Panc1 (cell line): ENCODE measurements at regions not wholly inside any gene's neighbourhood (a gene's known extent, or its start where the extent isn't known, plus 50 kb on each side); places are given as distances from the start of the nearest gene placed in this dataset.

ENCODE experiments used
- CTCF ChIP-seq: fragments of 450-650 bp; IDR thresholded peaks from 2 replicates; pipeline ENCODE4 v1.5.1; 2017; ENCODE audit warnings: mild to moderate bottlenecking
- POLR2AphosphoS5 ChIP-seq: IDR thresholded peaks from 2 replicates; pipeline ENCODE4 v1.6.1; 2012; ENCODE audit warnings: mild to moderate bottlenecking, low read depth, low read length, moderate library complexity
- SIN3A ChIP-seq: IDR thresholded peaks from 2 replicates; pipeline ENCODE4 v1.6.1; 2012; ENCODE audit warnings: low read depth, mild to moderate bottlenecking, low read length, moderate library complexity, borderline replicate concordance; ENCODE audit not compliant: insufficient read depth
- TCF7L2 ChIP-seq: IDR thresholded peaks from 2 replicates; pipeline ENCODE4 v1.6.1; 2011; ENCODE audit warnings: mild to moderate bottlenecking, low read depth, low read length, inconsistent platforms
- TF ChIP-seq, protein P1 (sequence below), 2 experiments: IDR thresholded peaks; 2 replicates each; pipeline ENCODE4 v1.6.1; 2011 to 2012; ENCODE audit warnings: low read depth in 2 of 2, control low read depth in 1 of 2, low read length in 1 of 2, mild to moderate bottlenecking in 1 of 2, moderate library complexity in 1 of 2; ENCODE audit not compliant: insufficient read depth in 1 of 2

DNA sequence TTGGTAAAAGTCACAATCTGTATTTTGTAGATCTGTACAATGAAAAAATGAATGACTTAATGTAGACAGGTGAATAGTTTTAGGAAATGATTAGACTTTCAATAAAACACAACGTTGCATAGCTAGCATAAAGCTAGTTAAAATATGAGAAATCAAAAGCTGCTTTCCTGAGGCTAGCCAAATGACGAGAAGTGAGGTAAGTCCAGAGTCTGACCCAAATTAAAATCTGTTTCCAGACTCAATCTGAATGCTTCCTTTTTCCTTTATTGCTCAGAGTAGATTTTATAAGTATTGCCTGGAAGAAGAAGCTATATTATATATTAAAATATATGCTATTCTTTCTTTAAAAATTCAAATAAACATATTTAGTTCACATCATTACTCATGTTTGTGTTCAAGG is 615.4 kb downstream of the CD109 start:
- TF ChIP-seq CTCF (no peak), TCF7L2 (no peak), SIN3A (no peak), POLR2AphosphoS5 (no peak)
- TF ChIP-seq, protein P1, sequence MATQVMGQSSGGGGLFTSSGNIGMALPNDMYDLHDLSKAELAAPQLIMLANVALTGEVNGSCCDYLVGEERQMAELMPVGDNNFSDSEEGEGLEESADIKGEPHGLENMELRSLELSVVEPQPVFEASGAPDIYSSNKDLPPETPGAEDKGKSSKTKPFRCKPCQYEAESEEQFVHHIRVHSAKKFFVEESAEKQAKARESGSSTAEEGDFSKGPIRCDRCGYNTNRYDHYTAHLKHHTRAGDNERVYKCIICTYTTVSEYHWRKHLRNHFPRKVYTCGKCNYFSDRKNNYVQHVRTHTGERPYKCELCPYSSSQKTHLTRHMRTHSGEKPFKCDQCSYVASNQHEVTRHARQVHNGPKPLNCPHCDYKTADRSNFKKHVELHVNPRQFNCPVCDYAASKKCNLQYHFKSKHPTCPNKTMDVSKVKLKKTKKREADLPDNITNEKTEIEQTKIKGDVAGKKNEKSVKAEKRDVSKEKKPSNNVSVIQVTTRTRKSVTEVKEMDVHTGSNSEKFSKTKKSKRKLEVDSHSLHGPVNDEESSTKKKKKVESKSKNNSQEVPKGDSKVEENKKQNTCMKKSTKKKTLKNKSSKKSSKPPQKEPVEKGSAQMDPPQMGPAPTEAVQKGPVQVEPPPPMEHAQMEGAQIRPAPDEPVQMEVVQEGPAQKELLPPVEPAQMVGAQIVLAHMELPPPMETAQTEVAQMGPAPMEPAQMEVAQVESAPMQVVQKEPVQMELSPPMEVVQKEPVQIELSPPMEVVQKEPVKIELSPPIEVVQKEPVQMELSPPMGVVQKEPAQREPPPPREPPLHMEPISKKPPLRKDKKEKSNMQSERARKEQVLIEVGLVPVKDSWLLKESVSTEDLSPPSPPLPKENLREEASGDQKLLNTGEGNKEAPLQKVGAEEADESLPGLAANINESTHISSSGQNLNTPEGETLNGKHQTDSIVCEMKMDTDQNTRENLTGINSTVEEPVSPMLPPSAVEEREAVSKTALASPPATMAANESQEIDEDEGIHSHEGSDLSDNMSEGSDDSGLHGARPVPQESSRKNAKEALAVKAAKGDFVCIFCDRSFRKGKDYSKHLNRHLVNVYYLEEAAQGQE (IDR thresholded peaks at IDR 0.05; ENCODE audit: insufficient read depth in 1 of 2, low read depth in 2 of 2, low read length in 1 of 2), result no peak
